ENCODE measurements at regions not wholly inside any gene's neighbourhood (a gene's known extent, or its start where the extent isn't known, plus 50 kb on each side); places are given as distances from the start of the nearest gene placed in this dataset.
"Not testable (repeated sequence)": the region's sequence is repeated elsewhere in the genome, so short reads cannot be mapped to it uniquely, and the experiment has no call there.

- CTCF ChIA-PET = interaction anchor here (1.1 kb wide), 1 partner anchor 13 kb away, joined by 3 read pairs; no protein-coding TSS in a partner anchor
- no peak for TF ChIP-seq CTCF (IDR thresholded peaks at IDR 0.05; ENCODE audit: control extremely low read depth, extremely low read depth, low read depth, missing control alignments)
- POLR2A ChIA-PET = no interaction called here
- DNase-seq (ENCODE audit: extremely low spot score) = no peak
Measured at GRCh38 chr13:20303636-20304035, 71.5 kb upstream of the GJB6 start.

GRCh38 chr13:20301403-20302071, 69.4 kb upstream of the GJB6 start:
- POLR2A ChIA-PET = no interaction called here
- CTCF ChIA-PET = interaction anchor here (1.4 to 2.3 kb wide), 3 partner anchors 10 to 20 kb away, joined by 3 to 5 read pairs (median 3); no protein-coding TSS in a partner anchor
- TF ChIP-seq CTCF (IDR thresholded peaks at IDR 0.05; ENCODE audit: control extremely low read depth, extremely low read depth, low read depth, missing control alignments) = no peak
- DNase-seq (ENCODE audit: extremely low spot score) = no peak

GRCh38 chr13:20301015-20301402, 68.9 kb upstream of the GJB6 start:
- no peak for TF ChIP-seq CTCF (IDR thresholded peaks at IDR 0.05; ENCODE audit: control extremely low read depth, extremely low read depth, low read depth, missing control alignments)
- ChIA-PET POLR2A (no interaction called here), CTCF (interaction anchor here (0.8 to 2.3 kb wide), 4 partner anchors 10 to 19 kb away, joined by 3 to 5 read pairs (median 3); no protein-coding TSS in a partner anchor)

GRCh38 chr13:20297181-20297580, 65.1 kb upstream of the GJB6 start:
- no peak for DNase-seq (ENCODE audit: extremely low spot score)
- ChIA-PET CTCF (no interaction called here), POLR2A (no interaction called here)
- TF ChIP-seq CTCF (IDR thresholded peaks at IDR 0.05; ENCODE audit: control extremely low read depth, extremely low read depth, low read depth, missing control alignments) = no peak

More at GRCh38 chr13:20301015-20301402, 68.9 kb upstream of the GJB6 start:
- DNase-seq (ENCODE audit: extremely low spot score) = no peak

GRCh38 chr13:20295956-20296355, 63.8 kb upstream of the GJB6 start:
- TF ChIP-seq CTCF (IDR thresholded peaks at IDR 0.05; ENCODE audit: control extremely low read depth, extremely low read depth, low read depth, missing control alignments) = no peak
- DNase-seq (ENCODE audit: extremely low spot score) = no peak
- CTCF ChIA-PET = no interaction called here
- POLR2A ChIA-PET = no interaction called here

GRCh38 chr13:20294497-20294896, 62.4 kb upstream of the GJB6 start:
- ChIA-PET POLR2A (no interaction called here), CTCF (no interaction called here)
- TF ChIP-seq CTCF (IDR thresholded peaks at IDR 0.05; ENCODE audit: control extremely low read depth, extremely low read depth, low read depth, missing control alignments) = no peak
- DNase-seq (ENCODE audit: extremely low spot score) = no peak

- CTCF ChIA-PET = interaction anchor here (1.1 kb wide), 1 partner anchor 11 kb away, joined by 3 read pairs; no protein-coding TSS in a partner anchor
- DNase-seq (ENCODE audit: extremely low spot score); POLR2A ChIA-PET: not testable (repeated sequence)
Measured at GRCh38 chr13:20292301-20292700, 60.2 kb upstream of the GJB6 start.
